ENCODE measurements at regions not wholly inside any gene's neighbourhood (a gene's known extent, or its start where the extent isn't known, plus 50 kb on each side); places are given as distances from the start of the nearest gene placed in this dataset.

DNA sequence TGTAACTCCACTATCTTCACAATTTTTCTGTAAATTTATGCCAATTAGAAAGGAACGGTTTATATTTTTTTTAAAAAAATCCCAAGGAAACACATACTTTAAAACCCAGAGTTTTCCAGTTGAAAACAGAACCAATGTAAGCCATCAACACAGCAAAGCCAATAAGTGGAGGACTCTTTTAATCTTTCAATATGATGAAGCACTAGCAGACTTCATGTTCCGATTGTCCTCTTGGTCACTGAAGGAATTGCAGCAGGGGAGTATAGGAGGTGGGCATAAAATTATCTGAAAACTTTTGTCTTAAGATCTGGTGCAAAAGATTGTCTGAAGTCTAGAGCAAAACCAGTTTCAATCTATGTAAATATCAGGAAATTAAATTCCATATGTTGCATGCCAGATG is 102.1 kb upstream of the PAPPA start:
- H3K36me3 ChIP-seq: no peaks in the 10 kb centered on the region
- no peaks in the 10 kb centered on the region for H3K27me3 ChIP-seq
- H3K27ac ChIP-seq: no peak overlapping the region
- WGBS, 2 donors (ENCODE audit: low coverage in 1 of 2): 70 to 86% methylated on average over 2 of the region's 2 CpGs
- no peaks in the 10 kb centered on the region for H3K9me3 ChIP-seq
- no peak overlapping the region for H3K4me3 ChIP-seq
- H3K4me1 ChIP-seq: no peaks in the 10 kb centered on the region
- no peak for ATAC-seq
- TF ChIP-seq, protein P1, sequence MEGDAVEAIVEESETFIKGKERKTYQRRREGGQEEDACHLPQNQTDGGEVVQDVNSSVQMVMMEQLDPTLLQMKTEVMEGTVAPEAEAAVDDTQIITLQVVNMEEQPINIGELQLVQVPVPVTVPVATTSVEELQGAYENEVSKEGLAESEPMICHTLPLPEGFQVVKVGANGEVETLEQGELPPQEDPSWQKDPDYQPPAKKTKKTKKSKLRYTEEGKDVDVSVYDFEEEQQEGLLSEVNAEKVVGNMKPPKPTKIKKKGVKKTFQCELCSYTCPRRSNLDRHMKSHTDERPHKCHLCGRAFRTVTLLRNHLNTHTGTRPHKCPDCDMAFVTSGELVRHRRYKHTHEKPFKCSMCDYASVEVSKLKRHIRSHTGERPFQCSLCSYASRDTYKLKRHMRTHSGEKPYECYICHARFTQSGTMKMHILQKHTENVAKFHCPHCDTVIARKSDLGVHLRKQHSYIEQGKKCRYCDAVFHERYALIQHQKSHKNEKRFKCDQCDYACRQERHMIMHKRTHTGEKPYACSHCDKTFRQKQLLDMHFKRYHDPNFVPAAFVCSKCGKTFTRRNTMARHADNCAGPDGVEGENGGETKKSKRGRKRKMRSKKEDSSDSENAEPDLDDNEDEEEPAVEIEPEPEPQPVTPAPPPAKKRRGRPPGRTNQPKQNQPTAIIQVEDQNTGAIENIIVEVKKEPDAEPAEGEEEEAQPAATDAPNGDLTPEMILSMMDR (IDR thresholded peaks at IDR 0.05): no peak
- TF ChIP-seq EP300 (IDR thresholded peaks at IDR 0.05) (no peak), POLR2AphosphoS5 (IDR thresholded peaks at IDR 0.05) (no peak), POLR2A (IDR thresholded peaks at IDR 0.05) (no peak)

DNA sequence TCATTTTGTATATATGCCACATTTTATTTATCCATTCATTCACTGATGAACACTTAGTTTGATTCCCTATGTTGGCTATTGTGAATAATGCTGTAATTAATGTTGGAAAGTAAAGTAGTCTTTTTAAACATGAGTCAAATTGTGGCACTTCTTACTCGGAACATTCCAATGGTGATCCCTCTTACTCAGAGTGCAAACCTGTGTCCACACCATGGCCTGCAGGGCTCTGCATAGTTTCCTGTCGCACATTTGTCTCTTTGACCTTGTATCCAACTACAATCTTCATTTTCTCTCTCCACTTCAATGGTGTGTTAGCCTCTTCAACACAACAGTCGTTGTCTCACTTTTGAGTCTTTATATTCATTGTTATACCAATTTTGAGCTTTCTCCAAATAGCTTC is 98.1 kb upstream of the PAPPA start:
- TF ChIP-seq, protein P1 (IDR thresholded peaks at IDR 0.05): no peak
- no peak for TF ChIP-seq EP300 (IDR thresholded peaks at IDR 0.05)
- TF ChIP-seq POLR2AphosphoS5 (IDR thresholded peaks at IDR 0.05): no peak
- TF ChIP-seq POLR2A (IDR thresholded peaks at IDR 0.05): no peak
- H3K36me3 ChIP-seq: no peaks in the 10 kb centered on the region
- no peaks in the 10 kb centered on the region for H3K4me1 ChIP-seq
- no peaks in the 10 kb centered on the region for H3K9me3 ChIP-seq
- H3K4me3 ChIP-seq: no peak overlapping the region
- WGBS, 2 donors (ENCODE audit: low coverage in 1 of 2): 63 to 77% methylated on average over 2 to 3 of the region's 3 CpGs
- no peak overlapping the region for H3K27ac ChIP-seq
- ATAC-seq: no peak
- no peaks in the 10 kb centered on the region for H3K27me3 ChIP-seq

DNA sequence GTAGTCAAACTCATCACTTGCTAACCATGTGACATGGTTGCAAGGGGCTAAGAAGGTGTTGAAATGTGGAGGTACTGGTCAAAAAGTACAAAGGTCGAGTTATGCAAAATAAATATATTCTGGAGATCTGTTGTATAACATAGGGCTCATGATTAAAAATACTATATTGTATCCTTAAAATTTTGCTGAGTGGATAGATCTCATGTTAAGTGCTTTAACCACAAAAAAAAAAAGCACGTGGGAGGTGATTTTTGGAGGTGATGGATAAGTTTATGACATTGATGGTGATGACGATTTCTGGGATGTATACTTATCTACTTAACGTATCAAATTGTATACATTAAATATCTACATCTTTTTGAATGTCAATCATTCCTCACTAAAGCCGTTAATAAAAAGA is 96.2 kb upstream of the PAPPA start:
- ATAC-seq: no peak
- 43 to 53% methylated on average over 5 of the region's 5 CpGs for WGBS, 2 donors (ENCODE audit: low coverage in 1 of 2)
- no peaks in the 10 kb centered on the region for H3K4me1 ChIP-seq
- TF ChIP-seq POLR2AphosphoS5 (IDR thresholded peaks at IDR 0.05) (no peak), POLR2A (IDR thresholded peaks at IDR 0.05) (no peak), EP300 (IDR thresholded peaks at IDR 0.05) (no peak)
- TF ChIP-seq, protein P1 (IDR thresholded peaks at IDR 0.05): no peak
- no peaks in the 10 kb centered on the region for H3K36me3 ChIP-seq
- no peak overlapping the region for H3K27ac ChIP-seq
- H3K27me3 ChIP-seq: no peaks in the 10 kb centered on the region
- no peaks in the 10 kb centered on the region for H3K9me3 ChIP-seq
- H3K4me3 ChIP-seq: no peak overlapping the region

DNA sequence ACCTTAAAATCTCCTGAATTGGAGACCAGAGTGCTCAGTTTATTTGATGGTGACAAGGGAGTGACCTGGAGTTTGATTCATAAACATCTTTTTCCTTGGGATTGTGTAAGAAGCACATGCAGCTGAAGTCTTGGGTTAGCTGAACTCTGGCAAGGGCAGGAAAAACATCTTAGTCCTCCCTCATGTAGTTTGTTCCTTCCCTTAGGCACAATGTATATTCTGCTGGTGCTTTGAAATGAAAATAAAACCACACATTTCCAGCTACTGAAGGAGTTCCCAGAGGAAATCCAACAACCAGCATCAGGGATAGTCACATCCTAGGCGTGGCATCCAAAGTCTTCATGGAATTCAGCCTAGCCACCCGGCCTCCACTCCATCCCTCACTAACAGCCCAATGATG is 95.2 kb upstream of the PAPPA start:
- no peak for ATAC-seq
- no peaks in the 10 kb centered on the region for H3K9me3 ChIP-seq
- no peaks in the 10 kb centered on the region for H3K4me1 ChIP-seq
- H3K4me3 ChIP-seq: no peak overlapping the region
- H3K27ac ChIP-seq: no peak overlapping the region
- H3K27me3 ChIP-seq: no peaks in the 10 kb centered on the region
- no peaks in the 10 kb centered on the region for H3K36me3 ChIP-seq
- TF ChIP-seq EP300 (IDR thresholded peaks at IDR 0.05) (no peak), POLR2AphosphoS5 (IDR thresholded peaks at IDR 0.05) (no peak), POLR2A (IDR thresholded peaks at IDR 0.05) (no peak)
- TF ChIP-seq, protein P1 (IDR thresholded peaks at IDR 0.05): no peak
- WGBS, 2 donors (ENCODE audit: low coverage in 1 of 2): 75 to 93% methylated on average over 2 of the region's 2 CpGs

DNA sequence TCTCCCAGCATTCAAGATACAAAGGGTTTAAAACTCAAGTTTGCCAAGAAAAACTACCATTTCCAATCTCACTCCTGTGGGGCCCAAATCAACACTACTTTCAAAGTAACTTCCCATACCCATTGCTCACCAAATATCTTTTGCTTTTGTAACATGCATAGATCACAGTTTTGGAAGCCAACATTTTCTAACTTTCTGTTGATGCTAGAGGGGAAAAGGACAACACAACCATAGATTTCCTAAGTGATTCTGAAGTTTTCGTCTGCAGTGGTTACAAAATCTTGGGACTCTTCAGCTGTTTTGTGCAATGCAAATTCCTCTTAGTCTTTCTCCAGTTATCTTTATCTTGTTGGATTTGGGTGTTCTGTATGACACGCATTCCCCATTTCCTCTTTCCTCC is 94.1 kb upstream of the PAPPA start:
- WGBS, 2 donors (ENCODE audit: low coverage in 1 of 2): 67 to 90% methylated on average over 1 to 2 of the region's 2 CpGs
- Histone ChIP-seq H3K4me3 (no peak overlapping the region), H3K27ac (no peak overlapping the region), H3K9me3 (no peaks in the 10 kb centered on the region), H3K27me3 (no peaks in the 10 kb centered on the region), H3K4me1 (no peaks in the 10 kb centered on the region), H3K36me3 (no peaks in the 10 kb centered on the region)
- TF ChIP-seq, protein P1 (IDR thresholded peaks at IDR 0.05): no peak
- no peak for TF ChIP-seq POLR2AphosphoS5 (IDR thresholded peaks at IDR 0.05)
- no peak for TF ChIP-seq POLR2A (IDR thresholded peaks at IDR 0.05)
- TF ChIP-seq EP300 (IDR thresholded peaks at IDR 0.05): no peak
- no peak for ATAC-seq
